Neural cell (in vitro differentiated cells): ENCODE measurements at regions not wholly inside any gene's neighbourhood (a gene's known extent, or its start where the extent isn't known, plus 50 kb on each side); places are given as distances from the start of the nearest gene placed in this dataset.

Experiments
- H2AFZ ChIP-seq: fragments of 200-600, 300-800 bp; sonication (generic), shearing (Covaris generic); 2 replicates; pipeline ENCODE4 v1.6.0; 2014; ENCODE audit warnings: low read depth, mild to moderate bottlenecking, antibody characterized with exemption, low read length, moderate library complexity
- H3F3A ChIP-seq: fragments of 200-600 bp; shearing (Covaris generic); 2 replicates; pipeline ENCODE4 v1.6.1; 2016; ENCODE audit warnings: mild to moderate bottlenecking, moderate library complexity, mixed read lengths, antibody characterized with exemption, low read length; ENCODE audit not compliant: insufficient read depth, poor library complexity, severe bottlenecking
- H3K27ac ChIP-seq: fragments of 200-600, 300-800 bp; sonication (generic), shearing (Covaris generic); 2 replicates; pipeline ENCODE4 v1.5.1; 2014; ENCODE audit warnings: mild to moderate bottlenecking, low read length, moderate library complexity
- H3K27me3 ChIP-seq: fragments of 300-800, 200-600 bp; sonication (generic), shearing (Covaris generic); 2 replicates; pipeline ENCODE4 v1.6.0; 2014; ENCODE audit warnings: mild to moderate bottlenecking, low read depth, low read length, moderate library complexity; ENCODE audit not compliant: insufficient read depth
- H3K36me3 ChIP-seq: fragments of 300-800, 200-600 bp; sonication (generic), shearing (Covaris generic); 2 replicates; pipeline ENCODE4 v1.5.1; 2014; ENCODE audit warnings: mild to moderate bottlenecking, antibody characterized with exemption, low read length, moderate library complexity; ENCODE audit not compliant: insufficient read depth
- H3K4me2 ChIP-seq: fragments of 300-800, 200-600 bp; sonication (generic), shearing (Covaris generic); 2 replicates; pipeline ENCODE4 v1.6.0; 2014; ENCODE audit warnings: mild to moderate bottlenecking, low read length
- H3K4me3 ChIP-seq: fragments of 300-800, 200-600 bp; sonication (generic), shearing (Covaris generic); 2 replicates; pipeline ENCODE4 v1.5.1; 2014; ENCODE audit warnings: mild to moderate bottlenecking, low read length, moderate library complexity
- H3K79me2 ChIP-seq: fragments of 200-600 bp; shearing (Covaris generic); replicated peaks from 2 replicates; pipeline ENCODE4 v1.6.0; 2014; ENCODE audit warnings: mild to moderate bottlenecking, low read length, moderate library complexity; ENCODE audit not compliant: insufficient read depth
- H3K9ac ChIP-seq: fragments of 300-800, 200-600 bp; sonication (generic), shearing (Covaris generic); 2 replicates; pipeline ENCODE4 v1.6.1; 2016; ENCODE audit warnings: mild to moderate bottlenecking, low read length, mixed read lengths
- H3K9me2 ChIP-seq: fragments of 200-600 bp; shearing (Covaris generic); 2 replicates; pipeline ENCODE4 v1.6.1; 2016; ENCODE audit warnings: mild to moderate bottlenecking, low read length, mixed read lengths; ENCODE audit not compliant: insufficient read depth
- H3K9me3 ChIP-seq: fragments of 200-600, 300-800 bp; sonication (generic), shearing (Covaris generic); 2 replicates; pipeline ENCODE4 v1.6.1; 2016; ENCODE audit warnings: mild to moderate bottlenecking, mixed run types, low read length, moderate library complexity, mixed read lengths
- H4K20me1 ChIP-seq: fragments of 200-600 bp; shearing (Covaris generic); 2 replicates; pipeline ENCODE4 v1.6.1; 2016; ENCODE audit warnings: mild to moderate bottlenecking, mixed run types; ENCODE audit not compliant: insufficient read depth
- EP300 ChIP-seq: fragments of 450-650 bp; conservative IDR thresholded peaks from 2 replicates; pipeline ENCODE4 v1.6.1; 2014; ENCODE audit warnings: antibody characterized with exemption, mild to moderate bottlenecking, moderate library complexity; ENCODE audit not compliant: poor library complexity, severe bottlenecking
- EZH2 ChIP-seq: fragments of 200-600, 300-800 bp; shearing (Covaris generic), sonication (generic); IDR thresholded peaks from 2 replicates; pipeline ENCODE4 v1.6.1; 2014; ENCODE audit warnings: antibody characterized with exemption, low read length, borderline replicate concordance, mild to moderate bottlenecking; ENCODE audit not compliant: insufficient read depth, poor library complexity, severe bottlenecking
- MXI1 ChIP-seq: fragments of 450-650 bp; conservative IDR thresholded peaks from 2 replicates; pipeline ENCODE4 v1.6.1; 2014; ENCODE audit warnings: antibody characterized with exemption, mild to moderate bottlenecking; ENCODE audit not compliant: poor library complexity, severe bottlenecking
- POLR2AphosphoS5 ChIP-seq: IDR thresholded peaks from 2 replicates; pipeline ENCODE4 v1.6.1; 2012
- RAD21 ChIP-seq: fragments of 450-650 bp; conservative IDR thresholded peaks from 2 replicates; pipeline ENCODE4 v1.6.1; 2014; ENCODE audit warnings: antibody characterized with exemption, mild to moderate bottlenecking, moderate library complexity
- SMC3 ChIP-seq: fragments of 450-650 bp; conservative IDR thresholded peaks from 2 replicates; pipeline ENCODE4 v1.6.1; 2014; ENCODE audit warnings: antibody characterized with exemption, mild to moderate bottlenecking, moderate library complexity; ENCODE audit not compliant: poor library complexity
- TAF1 ChIP-seq: IDR thresholded peaks from 2 replicates; pipeline ENCODE4 v1.6.1; 2012; ENCODE audit warnings: low read depth
- TF ChIP-seq, protein P1 (sequence below): IDR thresholded peaks from 2 replicates; pipeline ENCODE4 v1.6.1; 2012; ENCODE audit warnings: borderline replicate concordance
- TF ChIP-seq, protein P2 (sequence below): fragments of 450-650 bp; IDR thresholded peaks from 2 replicates; pipeline ENCODE4 v1.5.1; 2014; ENCODE audit warnings: antibody characterized with exemption, mild to moderate bottlenecking, moderate library complexity; ENCODE audit not compliant: poor library complexity, severe bottlenecking

DNA sequence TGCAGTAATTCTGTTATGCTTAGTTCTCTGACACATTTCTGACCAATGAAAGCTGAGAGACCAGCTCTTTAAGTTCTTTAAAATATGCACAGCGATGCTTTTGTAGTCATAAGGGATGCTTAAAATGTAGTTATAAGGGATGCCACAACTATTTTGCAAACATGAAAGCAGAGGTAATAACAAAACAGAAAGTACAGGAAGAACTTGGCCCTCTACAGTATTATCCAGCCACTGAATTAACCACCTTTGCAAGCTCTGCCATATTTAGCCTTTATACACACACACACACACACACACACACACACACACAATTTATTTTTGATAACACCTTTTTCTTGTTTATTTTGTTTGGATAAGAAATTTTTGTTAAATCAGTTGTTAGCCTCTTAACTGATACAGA, 590.0 kb downstream of the FAT4 start:
- H3K36me3 ChIP-seq, result no peaks in the 10 kb centered on the region
- H2AFZ ChIP-seq, result no peak overlapping the region
- no peak for TF ChIP-seq RAD21
- TF ChIP-seq SMC3, result no peak
- TF ChIP-seq MXI1, result no peak
- no peak for TF ChIP-seq TAF1
- TF ChIP-seq POLR2AphosphoS5, result no peak
- H3K4me2 ChIP-seq, result no peak overlapping the region
- H3K9ac ChIP-seq, result no peak overlapping the region
- H3K79me2 ChIP-seq, result no peaks in the 10 kb centered on the region
- H3K27ac ChIP-seq, result no peak overlapping the region
- no peaks in the 10 kb centered on the region for H3K9me3 ChIP-seq
- H3K9me2 ChIP-seq, result no peaks in the 10 kb centered on the region
- no peaks in the 10 kb centered on the region for H4K20me1 ChIP-seq
- no peaks in the 10 kb centered on the region for H3K27me3 ChIP-seq
- H3F3A ChIP-seq, result no peaks in the 10 kb centered on the region
- no peak overlapping the region for H3K4me3 ChIP-seq

DNA sequence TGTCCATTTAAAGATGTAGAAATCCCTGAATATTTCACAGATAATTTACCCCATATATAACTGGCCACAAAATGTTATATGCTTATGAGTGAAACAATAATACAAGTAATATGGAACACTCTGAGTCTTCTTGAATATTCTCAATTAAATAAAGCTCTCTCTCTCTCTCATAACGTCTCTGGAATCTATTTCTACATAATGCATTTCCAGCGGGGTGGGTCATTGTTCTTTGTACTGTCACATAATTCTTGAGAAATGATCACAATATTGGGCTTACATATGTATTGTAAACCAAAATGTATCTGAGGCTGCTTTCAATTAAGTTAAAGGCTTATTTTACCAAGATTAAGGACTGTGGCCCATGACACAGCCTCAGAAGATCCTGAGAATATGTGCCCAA, 596.3 kb downstream of the FAT4 start:
- TF ChIP-seq, protein P1, sequence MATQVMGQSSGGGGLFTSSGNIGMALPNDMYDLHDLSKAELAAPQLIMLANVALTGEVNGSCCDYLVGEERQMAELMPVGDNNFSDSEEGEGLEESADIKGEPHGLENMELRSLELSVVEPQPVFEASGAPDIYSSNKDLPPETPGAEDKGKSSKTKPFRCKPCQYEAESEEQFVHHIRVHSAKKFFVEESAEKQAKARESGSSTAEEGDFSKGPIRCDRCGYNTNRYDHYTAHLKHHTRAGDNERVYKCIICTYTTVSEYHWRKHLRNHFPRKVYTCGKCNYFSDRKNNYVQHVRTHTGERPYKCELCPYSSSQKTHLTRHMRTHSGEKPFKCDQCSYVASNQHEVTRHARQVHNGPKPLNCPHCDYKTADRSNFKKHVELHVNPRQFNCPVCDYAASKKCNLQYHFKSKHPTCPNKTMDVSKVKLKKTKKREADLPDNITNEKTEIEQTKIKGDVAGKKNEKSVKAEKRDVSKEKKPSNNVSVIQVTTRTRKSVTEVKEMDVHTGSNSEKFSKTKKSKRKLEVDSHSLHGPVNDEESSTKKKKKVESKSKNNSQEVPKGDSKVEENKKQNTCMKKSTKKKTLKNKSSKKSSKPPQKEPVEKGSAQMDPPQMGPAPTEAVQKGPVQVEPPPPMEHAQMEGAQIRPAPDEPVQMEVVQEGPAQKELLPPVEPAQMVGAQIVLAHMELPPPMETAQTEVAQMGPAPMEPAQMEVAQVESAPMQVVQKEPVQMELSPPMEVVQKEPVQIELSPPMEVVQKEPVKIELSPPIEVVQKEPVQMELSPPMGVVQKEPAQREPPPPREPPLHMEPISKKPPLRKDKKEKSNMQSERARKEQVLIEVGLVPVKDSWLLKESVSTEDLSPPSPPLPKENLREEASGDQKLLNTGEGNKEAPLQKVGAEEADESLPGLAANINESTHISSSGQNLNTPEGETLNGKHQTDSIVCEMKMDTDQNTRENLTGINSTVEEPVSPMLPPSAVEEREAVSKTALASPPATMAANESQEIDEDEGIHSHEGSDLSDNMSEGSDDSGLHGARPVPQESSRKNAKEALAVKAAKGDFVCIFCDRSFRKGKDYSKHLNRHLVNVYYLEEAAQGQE, result no peak
- TF ChIP-seq RAD21 (no peak), POLR2AphosphoS5 (no peak), TAF1 (no peak), SMC3 (no peak), EP300 (no peak), MXI1 (no peak), EZH2 (no peak)
- TF ChIP-seq, protein P2, sequence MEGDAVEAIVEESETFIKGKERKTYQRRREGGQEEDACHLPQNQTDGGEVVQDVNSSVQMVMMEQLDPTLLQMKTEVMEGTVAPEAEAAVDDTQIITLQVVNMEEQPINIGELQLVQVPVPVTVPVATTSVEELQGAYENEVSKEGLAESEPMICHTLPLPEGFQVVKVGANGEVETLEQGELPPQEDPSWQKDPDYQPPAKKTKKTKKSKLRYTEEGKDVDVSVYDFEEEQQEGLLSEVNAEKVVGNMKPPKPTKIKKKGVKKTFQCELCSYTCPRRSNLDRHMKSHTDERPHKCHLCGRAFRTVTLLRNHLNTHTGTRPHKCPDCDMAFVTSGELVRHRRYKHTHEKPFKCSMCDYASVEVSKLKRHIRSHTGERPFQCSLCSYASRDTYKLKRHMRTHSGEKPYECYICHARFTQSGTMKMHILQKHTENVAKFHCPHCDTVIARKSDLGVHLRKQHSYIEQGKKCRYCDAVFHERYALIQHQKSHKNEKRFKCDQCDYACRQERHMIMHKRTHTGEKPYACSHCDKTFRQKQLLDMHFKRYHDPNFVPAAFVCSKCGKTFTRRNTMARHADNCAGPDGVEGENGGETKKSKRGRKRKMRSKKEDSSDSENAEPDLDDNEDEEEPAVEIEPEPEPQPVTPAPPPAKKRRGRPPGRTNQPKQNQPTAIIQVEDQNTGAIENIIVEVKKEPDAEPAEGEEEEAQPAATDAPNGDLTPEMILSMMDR, result no peak

DNA sequence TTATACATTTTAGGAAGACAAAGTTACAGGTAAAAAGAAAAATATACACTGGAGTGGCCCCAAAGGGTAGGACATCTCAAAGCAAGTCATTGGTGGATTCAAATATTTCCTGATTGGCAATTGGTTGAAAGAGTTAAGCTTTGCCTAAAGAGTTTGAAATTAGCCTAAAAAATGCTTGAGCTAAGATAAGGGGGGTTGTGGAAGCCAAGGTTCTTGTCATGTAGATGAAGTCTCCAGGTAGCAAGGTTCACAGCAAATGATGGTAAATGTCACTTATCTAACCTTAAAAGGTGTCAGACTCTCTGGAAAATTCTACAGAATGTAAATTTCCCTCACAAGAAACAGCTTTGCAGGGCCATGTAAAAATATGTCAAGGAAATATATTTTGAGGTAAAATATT, 596.7 kb downstream of the FAT4 start:
- no peaks in the 10 kb centered on the region for H3F3A ChIP-seq
- H3K79me2 ChIP-seq, result no peaks in the 10 kb centered on the region
- no peaks in the 10 kb centered on the region for H3K36me3 ChIP-seq
- no peak overlapping the region for H3K27ac ChIP-seq
- no peaks in the 10 kb centered on the region for H3K9me2 ChIP-seq
- TF ChIP-seq SMC3 (no peak), POLR2AphosphoS5 (no peak), EZH2 (no peak), RAD21 (no peak), EP300 (no peak), TAF1 (no peak), MXI1 (no peak)
- TF ChIP-seq, protein P2, result no peak
- TF ChIP-seq, protein P1, result no peak
- H3K4me3 ChIP-seq, result no peak overlapping the region
- H2AFZ ChIP-seq, result no peak overlapping the region
- no peak overlapping the region for H3K9ac ChIP-seq
- no peaks in the 10 kb centered on the region for H4K20me1 ChIP-seq
- no peaks in the 10 kb centered on the region for H3K9me3 ChIP-seq
- H3K4me2 ChIP-seq, result no peak overlapping the region
- H3K27me3 ChIP-seq, result no peaks in the 10 kb centered on the region

More for the DNA sequence above, 596.3 kb downstream of the FAT4 start:
- H3K36me3 ChIP-seq, result no peaks in the 10 kb centered on the region
- no peaks in the 10 kb centered on the region for H3F3A ChIP-seq
- H3K9me2 ChIP-seq, result no peaks in the 10 kb centered on the region
- H3K9ac ChIP-seq, result no peak overlapping the region
- no peak overlapping the region for H3K27ac ChIP-seq
- H3K79me2 ChIP-seq, result no peaks in the 10 kb centered on the region
- no peak overlapping the region for H3K4me3 ChIP-seq
- H3K9me3 ChIP-seq, result no peaks in the 10 kb centered on the region
- H4K20me1 ChIP-seq, result no peaks in the 10 kb centered on the region
- no peak overlapping the region for H2AFZ ChIP-seq
- no peak overlapping the region for H3K4me2 ChIP-seq
- H3K27me3 ChIP-seq, result no peaks in the 10 kb centered on the region
